Small intestine (tissue), 7 donors: ENCODE measurements at regions not wholly inside any gene's neighbourhood (a gene's known extent, or its start where the extent isn't known, plus 50 kb on each side); places are given as distances from the start of the nearest gene placed in this dataset.
A peak's percentile ranks its signal among the peaks of the same experiment; 100 is the strongest.

ENCODE experiments used
- DNase-seq, 2 donors: peaks; one replicate each; pipeline versions ENCODE4 v3.0.0 to v3.0.0-alpha.2; 2013
- FAIRE-seq: peaks from 2 replicates; lab custom pipeline; 2012; peaks lifted over from hg19 to GRCh38; lab: Jason Lieb, UNC
- H3K27ac ChIP-seq, 3 donors: one replicate each; pipeline ENCODE4 v1.5.1; 2013; ENCODE audit warnings: low read length in 2 of 3, mild to moderate bottlenecking in 2 of 3, control low read depth in 1 of 3, inconsistent platforms in 1 of 3, low read depth in 1 of 3, moderate library complexity in 1 of 3
- H3K27me3 ChIP-seq, 3 donors: one replicate each; pipeline ENCODE4 v1.6.1; 2013; ENCODE audit warnings: low read length in 3 of 3, inconsistent platforms in 1 of 3; ENCODE audit not compliant: control insufficient read depth in 3 of 3, insufficient read depth in 3 of 3
- H3K36me3 ChIP-seq, 3 donors: one replicate each; pipeline ENCODE4 v1.6.1; 2013; ENCODE audit warnings: low read length in 3 of 3, inconsistent platforms in 1 of 3, low read depth in 1 of 3, mild to moderate bottlenecking in 1 of 3, moderate library complexity in 1 of 3; ENCODE audit not compliant: control insufficient read depth in 3 of 3, insufficient read depth in 2 of 3
- H3K4me1 ChIP-seq, 3 donors: one replicate each; pipeline ENCODE4 v1.6.1; 2013; ENCODE audit warnings: low read length in 2 of 3, inconsistent platforms in 1 of 3, low read depth in 1 of 3, mild to moderate bottlenecking in 1 of 3, moderate library complexity in 1 of 3; ENCODE audit not compliant: control insufficient read depth in 3 of 3, insufficient read depth in 2 of 3
- H3K4me3 ChIP-seq, 3 donors: one replicate each; pipeline ENCODE4 v1.5.1; 2013; ENCODE audit warnings: low read length in 3 of 3, control low read depth in 1 of 3, inconsistent platforms in 1 of 3, low read depth in 1 of 3, mild to moderate bottlenecking in 1 of 3, moderate library complexity in 1 of 3
- H3K9me3 ChIP-seq, 2 donors: one replicate each; pipeline ENCODE4 v1.6.1; 2013; ENCODE audit warnings: low read depth in 1 of 2, low read length in 1 of 2; ENCODE audit not compliant: control insufficient read depth in 2 of 2, insufficient read depth in 1 of 2
- WGBS, 3 donors: extraction: QIAGEN DNeasy Blood & Tissue Kit; methylation state at CpG; one replicate each; pipeline ENCODE4 v1.1.7; 2013; 5-methylcytosine and 5-hydroxymethylcytosine counted together
- donor health status: healthy with polysubstance abuse.
- donor health status: control.
- donor health status: control.
- donor health status: Bipolar disorder and iron deficiency.
- donor health status: healthy.

DNA sequence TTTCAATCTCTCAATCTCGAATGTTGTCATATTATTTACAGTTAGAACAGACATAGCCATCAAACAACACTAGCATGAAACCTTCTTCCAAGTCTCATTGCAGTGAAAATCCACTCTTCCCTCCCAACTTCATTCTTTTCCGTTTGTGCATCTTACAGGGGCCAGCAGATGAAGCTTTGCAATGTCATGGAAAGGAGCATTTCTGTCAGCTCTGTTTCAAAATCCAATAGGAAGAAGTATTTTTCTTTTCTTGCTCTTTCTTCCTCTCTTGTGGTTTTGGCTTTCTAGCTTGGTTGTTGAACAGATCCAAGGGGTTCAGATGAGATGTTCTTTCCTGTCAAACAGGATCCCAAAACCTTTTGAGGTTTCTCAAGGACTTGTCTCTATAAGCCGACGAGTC is 416.6 kb downstream of the AEBP2 start:
- no peak for DNase-seq
- Histone ChIP-seq H3K4me1 (peaks cover 0 to 3% (median 0%) of the 10 kb centered on the region in 3 donors), H3K27me3 (no peaks in the 10 kb centered on the region), H3K4me3 (no peak overlapping the region), H3K27ac (peak overlapping the region in 1 of 3 donors; percentile 45), H3K36me3 (no peaks in the 10 kb centered on the region), H3K9me3 (peaks cover 0 to 2% of the 10 kb centered on the region in 2 donors)
- FAIRE-seq, result no peak
- 45 to 88% (median 70%) methylated on average over 4 of the region's 4 CpGs for WGBS, 3 donors

DNA sequence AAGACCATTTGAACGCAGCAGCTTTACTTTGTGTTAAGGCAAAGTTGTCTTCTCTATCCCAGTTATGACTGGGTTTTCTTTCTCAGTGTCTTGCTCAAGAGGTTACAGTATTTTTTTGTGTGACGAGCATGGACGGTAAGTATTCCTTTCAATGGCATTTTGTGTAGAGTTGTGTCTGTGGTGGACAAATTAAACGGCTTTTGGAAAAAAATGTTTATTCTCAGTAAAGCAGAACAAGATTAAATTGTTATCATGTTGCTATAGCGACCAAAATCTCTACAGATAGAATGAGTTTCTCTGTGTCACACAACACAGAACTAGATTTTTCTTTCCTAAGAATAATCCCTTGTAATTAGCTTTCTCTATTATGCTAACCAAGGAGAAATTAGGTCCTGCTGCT is 417.1 kb downstream of the AEBP2 start:
- FAIRE-seq, result no peak
- Histone ChIP-seq H3K4me3 (no peak overlapping the region), H3K9me3 (peaks cover 0 to 2% of the 10 kb centered on the region in 2 donors), H3K36me3 (no peaks in the 10 kb centered on the region), H3K27ac (peak overlapping the region in 2 of 3 donors; percentile 40 to 45), H3K27me3 (no peaks in the 10 kb centered on the region), H3K4me1 (peaks cover 0 to 3% (median 0%) of the 10 kb centered on the region in 3 donors)
- peak in 1 of 2 donors; percentile 21 for DNase-seq
- WGBS, 3 donors, result 59 to 66% (median 65%) methylated on average over 5 of the region's 5 CpGs

DNA sequence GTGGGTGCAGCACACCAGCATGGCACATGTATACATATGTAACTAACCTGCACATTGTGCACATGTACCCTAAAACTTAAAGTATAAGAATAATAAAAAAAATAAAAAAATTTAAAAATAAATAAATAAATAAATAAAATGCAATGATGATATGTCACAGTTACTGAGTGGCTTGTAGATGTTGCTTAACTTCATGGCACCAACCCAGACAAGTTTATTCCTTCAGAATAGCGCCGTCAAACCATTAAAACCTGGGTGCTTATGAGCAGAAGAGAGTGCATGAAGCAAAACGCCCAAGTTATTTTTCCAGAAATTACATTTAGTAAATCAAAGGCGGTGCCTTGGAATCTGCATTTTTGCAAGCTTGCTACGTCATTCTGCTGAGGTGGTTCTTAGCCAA is 417.9 kb downstream of the AEBP2 start:
- no peak for FAIRE-seq
- Histone ChIP-seq H3K27me3 (no peaks in the 10 kb centered on the region), H3K4me3 (no peak overlapping the region), H3K9me3 (peaks cover 0 to 2% of the 10 kb centered on the region in 2 donors), H3K36me3 (no peaks in the 10 kb centered on the region), H3K4me1 (peaks cover 0 to 3% (median 0%) of the 10 kb centered on the region in 3 donors), H3K27ac (no peak overlapping the region)
- no peak for DNase-seq
- 83 to 91% (median 85%) methylated on average over 5 of the region's 5 CpGs for WGBS, 3 donors

DNA sequence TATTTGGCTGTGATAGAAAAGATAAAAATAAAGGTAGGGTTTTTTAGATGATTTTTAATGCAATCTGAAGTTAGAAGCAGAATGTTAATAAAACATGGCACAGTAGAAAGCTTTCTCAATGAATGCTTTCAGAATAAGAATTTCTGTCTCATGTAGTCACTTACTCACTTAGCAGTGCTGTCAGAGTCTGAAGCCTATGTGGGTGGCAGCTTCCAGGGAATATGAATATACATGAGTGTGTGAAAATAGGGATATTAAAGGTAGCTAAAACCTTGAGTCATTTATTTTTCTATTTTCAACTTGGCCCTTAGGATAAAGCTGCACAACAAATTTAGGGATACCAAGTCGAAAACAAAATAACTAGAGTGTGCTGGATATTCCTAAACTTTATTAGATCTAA is 427.9 kb downstream of the AEBP2 start:
- FAIRE-seq (no peak), DNase-seq (no peak)
- WGBS, 3 donors, result 78 to 83% (median 78%) methylated on average over 1 of the region's 1 CpG
- no peak overlapping the region for H3K27ac ChIP-seq
- no peaks in the 10 kb centered on the region for H3K36me3 ChIP-seq
- no peaks in the 10 kb centered on the region for H3K27me3 ChIP-seq
- H3K9me3 ChIP-seq, result no peaks in the 10 kb centered on the region
- no peak overlapping the region for H3K4me3 ChIP-seq
- H3K4me1 ChIP-seq, result no peaks in the 10 kb centered on the region

DNA sequence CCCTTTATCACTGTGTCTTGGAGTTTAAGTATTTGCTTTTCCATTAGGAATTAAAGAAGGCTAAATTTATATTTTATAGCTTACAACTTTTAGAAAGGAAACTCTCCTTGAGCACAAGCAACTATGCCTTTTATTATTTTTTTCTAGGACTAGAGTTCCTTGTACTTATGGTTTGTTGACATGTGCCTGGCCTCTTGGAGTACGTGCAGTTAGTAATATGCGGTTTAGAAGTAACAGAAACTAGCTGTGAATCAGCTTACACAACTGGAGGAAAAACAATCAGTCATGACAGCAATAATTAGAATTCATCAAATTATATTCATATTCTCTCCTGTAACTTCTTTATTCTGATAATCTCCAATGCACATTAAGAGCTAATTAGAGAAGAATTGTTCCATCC is 428.7 kb downstream of the AEBP2 start:
- no peaks in the 10 kb centered on the region for H3K27me3 ChIP-seq
- H3K9me3 ChIP-seq, result no peaks in the 10 kb centered on the region
- no peaks in the 10 kb centered on the region for H3K4me1 ChIP-seq
- no peak for FAIRE-seq
- no peak for DNase-seq
- H3K4me3 ChIP-seq, result no peak overlapping the region
- no peaks in the 10 kb centered on the region for H3K36me3 ChIP-seq
- H3K27ac ChIP-seq, result no peak overlapping the region
- 23 to 72% (median 42%) methylated on average over 2 of the region's 2 CpGs for WGBS, 3 donors

DNA sequence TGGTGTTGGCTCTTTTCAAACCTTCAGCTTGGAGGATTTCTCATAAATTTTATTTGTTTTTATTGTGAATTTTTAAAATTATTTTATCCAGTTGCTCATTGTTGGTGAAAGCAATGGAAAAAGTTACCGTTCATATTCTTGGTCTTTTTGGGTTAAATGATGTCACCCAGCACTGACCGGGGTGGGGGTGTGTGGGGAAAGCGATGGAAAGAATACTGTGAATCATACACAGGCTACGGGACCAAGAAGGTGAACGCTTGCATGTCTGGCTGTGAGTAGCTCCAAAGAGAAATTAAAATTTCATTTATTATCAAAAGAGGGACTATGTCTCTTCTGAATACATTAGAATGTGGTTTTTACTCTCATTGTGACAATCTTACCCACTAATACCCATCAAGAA is 430.1 kb downstream of the AEBP2 start:
- Histone ChIP-seq H3K4me1 (no peaks in the 10 kb centered on the region), H3K27me3 (no peaks in the 10 kb centered on the region), H3K36me3 (no peaks in the 10 kb centered on the region), H3K9me3 (no peaks in the 10 kb centered on the region), H3K4me3 (no peak overlapping the region), H3K27ac (no peak overlapping the region)
- DNase-seq (no peak), FAIRE-seq (no peak)
- 78 to 85% (median 82%) methylated on average over 5 of the region's 5 CpGs for WGBS, 3 donors

DNA sequence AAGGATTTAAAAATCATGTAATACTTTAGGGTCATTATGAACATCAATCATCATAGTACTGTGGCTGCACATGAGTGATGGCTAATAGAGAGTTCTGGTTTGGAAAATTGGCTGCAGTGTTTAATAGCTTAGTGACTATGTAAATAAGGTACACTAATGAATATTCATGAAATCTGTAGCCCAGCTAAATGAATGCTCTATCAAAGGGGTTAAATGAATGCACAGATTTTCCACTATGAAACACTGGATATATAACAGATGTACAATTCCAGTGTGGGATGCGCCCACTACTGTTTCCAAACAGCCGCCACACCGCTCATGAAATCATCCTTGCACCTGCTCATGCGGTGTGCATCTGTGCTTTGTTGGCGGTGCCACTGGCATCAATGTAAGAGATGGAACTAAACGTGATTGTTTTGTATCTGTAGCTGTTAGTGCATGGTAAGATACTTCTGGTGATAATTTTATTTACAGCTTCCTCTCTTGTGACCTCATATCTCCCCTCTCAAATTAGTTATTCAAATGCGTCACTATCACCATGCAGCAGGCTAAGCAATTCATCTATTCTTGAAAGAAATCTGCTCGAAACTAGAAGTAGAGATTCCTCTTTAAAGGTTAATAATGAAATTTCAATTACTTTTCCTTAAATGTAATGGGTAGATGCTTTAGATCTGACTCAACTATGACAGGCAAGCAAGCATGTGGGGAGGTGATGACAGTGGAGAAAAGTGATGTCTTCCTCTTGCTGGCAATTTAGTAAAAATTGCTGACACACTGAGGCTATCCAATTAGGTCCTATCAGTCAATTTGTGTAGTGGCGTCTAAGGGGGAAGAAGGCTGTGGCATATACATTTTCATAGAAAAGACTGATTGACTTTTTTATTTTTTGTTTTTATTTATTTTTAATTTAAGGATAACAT is 433.6 kb downstream of the AEBP2 start:
- no peaks in the 10 kb centered on the region for H3K36me3 ChIP-seq
- DNase-seq (no peak), FAIRE-seq (no peak)
- H3K4me3 ChIP-seq, result no peak overlapping the region
- no peaks in the 10 kb centered on the region for H3K9me3 ChIP-seq
- H3K27me3 ChIP-seq, result no peaks in the 10 kb centered on the region
- H3K27ac ChIP-seq, result no peak overlapping the region
- H3K4me1 ChIP-seq, result no peaks in the 10 kb centered on the region
- WGBS, 3 donors, result 80 to 88% (median 86%) methylated on average over 9 of the region's 9 CpGs

DNA sequence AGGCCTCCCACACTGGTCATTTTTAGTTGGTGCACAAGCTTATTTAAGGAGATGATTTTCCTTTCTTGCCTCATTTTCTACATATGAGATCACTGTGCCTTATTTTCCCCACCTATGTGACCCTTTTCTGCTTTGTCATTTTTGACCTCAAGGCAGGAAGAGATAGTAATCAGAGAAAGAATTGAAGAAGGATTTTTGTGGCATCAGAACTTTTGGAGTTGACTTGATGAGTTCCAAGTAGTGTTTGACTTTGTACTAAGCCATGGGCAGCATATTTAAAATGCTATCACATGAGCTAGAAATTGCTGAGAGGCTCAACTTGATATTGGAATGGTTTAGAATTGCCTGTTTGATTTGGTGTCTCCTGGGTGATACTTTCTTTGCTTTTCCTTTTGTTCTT is 440.8 kb downstream of the AEBP2 start:
- Histone ChIP-seq H3K27ac (no peak overlapping the region), H3K36me3 (no peaks in the 10 kb centered on the region), H3K27me3 (no peaks in the 10 kb centered on the region), H3K9me3 (no peaks in the 10 kb centered on the region), H3K4me3 (no peak overlapping the region), H3K4me1 (no peaks in the 10 kb centered on the region)
- FAIRE-seq (no peak), DNase-seq (no peak)
